SHP77 (cell line): ENCODE measurements at regions not wholly inside any gene's neighbourhood (a gene's known extent, or its start where the extent isn't known, plus 50 kb on each side); places are given as distances from the start of the nearest gene placed in this dataset.
"Not testable (repeated sequence)": the region's sequence is repeated elsewhere in the genome, so short reads cannot be mapped to it uniquely, and the experiment has no call there.

Source experiments
- DNase-seq, 2 experiments: peaks; one replicate each; lab custom pipeline; 2025; lab: John Stamatoyannopoulos, UW

DNA sequence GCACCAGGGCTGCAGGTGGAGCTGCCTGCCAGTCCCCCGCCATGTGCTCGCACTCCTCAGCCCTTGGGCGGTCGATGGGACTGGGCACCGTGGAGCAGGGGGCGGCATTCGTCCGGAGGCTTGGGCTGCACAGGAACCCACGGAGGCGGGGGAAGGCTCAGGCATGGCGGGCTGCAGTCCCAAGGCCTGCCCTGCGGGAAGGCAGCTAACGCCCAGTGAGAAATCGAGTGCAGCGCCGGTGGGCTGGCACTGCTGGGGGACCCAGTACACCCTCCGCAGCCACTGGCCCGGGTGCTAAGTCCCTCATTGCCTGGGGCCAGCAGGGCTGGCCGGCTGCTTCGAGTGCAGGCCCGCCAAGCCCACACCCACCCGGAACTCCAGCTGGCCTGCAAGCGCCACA lies 130.5 kb upstream of the RXFP2 start:
- not testable (repeated sequence) for DNase-seq

DNA sequence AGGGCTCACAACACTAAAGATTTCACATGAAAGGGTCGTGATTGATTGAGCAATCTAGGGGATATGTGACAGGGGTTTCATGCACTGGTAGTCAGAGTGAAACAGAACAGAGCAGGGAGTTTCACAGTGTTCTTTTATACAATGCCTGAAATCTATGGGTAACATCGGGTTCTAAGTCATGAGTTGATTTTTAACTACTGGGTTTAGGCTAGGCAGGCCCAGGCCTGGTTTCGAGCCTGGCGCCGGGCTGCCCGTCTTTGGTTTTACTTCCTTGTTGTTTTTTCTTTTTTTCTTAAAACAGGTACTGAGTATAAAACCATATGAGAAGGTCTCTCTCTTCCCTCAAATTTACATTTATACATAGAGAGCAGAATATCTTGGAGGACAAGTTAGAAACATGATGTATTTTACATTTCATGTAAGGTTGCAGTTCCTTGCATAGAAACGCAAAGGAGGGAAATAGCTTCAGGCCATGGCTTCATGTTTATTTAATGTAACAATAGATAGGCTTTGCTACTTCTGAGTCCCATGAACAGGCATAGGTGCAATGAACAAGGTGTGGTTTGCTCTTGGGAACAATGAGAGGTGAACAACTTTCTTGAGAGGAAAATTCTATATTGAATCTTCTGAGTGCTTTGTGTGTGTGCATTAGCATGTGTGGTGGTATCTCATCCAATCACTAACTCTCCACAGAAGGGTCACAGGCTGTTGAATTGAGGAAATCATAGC lies 128.9 kb upstream of the RXFP2 start:
- DNase-seq, result no peak

DNA sequence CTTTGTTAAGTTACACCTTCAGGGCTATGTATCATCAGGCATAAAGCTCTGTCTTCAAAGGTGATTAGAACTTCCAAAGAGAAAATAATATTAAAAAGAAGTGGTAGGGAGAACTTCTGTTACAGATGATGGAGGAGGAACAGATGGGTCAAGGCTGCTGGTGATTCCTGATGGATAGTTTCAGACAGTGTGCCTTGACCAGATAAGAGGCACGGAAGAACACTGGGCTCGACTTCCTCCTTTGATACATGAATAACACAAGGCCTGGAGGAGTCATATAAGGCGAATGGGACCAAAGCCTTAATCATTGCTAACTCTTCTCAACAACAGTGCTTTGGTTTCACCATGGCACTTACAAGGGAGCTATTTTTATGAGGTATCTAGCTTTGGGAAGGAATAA lies 128.1 kb upstream of the RXFP2 start:
- DNase-seq, result no peak

DNA sequence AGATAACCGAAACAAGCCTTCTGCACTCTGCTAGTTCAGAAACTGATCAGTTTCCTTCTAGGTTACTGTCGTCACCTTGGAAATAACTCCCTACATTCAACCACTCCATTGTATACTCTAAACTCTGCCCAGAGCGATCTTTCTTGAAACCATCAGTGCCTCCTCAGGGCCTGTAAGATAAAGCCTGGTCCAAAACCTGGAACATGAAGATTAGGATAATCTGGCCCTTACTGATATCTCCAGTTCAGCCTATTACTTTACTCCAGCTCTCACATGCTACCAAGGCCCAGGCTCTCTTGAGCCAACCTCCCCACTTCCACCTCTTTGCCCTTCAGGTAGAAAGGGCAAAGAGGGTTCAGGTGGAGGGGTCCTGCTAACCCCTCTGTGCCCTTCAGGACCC lies 125.3 kb upstream of the RXFP2 start:
- DNase-seq, result no peak

DNA sequence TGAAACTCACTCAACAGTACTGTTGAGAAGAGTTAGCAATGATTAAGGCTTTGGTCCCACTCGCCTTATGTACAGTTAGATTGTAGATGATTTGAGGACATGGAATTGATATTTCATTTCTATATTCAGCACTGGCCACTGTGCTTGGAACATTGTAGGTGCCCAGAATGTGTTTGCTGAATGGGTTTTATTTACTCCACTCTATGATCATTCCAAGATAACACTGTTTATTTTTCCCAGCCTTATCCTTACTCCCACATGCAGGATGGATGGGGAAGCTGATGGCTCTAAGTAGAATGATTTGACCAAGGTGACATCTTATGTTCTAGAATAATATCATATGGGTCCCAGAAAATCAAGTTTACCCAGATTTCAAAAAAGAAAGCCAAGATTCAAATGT lies 124.6 kb upstream of the RXFP2 start:
- DNase-seq, result no peak

DNA sequence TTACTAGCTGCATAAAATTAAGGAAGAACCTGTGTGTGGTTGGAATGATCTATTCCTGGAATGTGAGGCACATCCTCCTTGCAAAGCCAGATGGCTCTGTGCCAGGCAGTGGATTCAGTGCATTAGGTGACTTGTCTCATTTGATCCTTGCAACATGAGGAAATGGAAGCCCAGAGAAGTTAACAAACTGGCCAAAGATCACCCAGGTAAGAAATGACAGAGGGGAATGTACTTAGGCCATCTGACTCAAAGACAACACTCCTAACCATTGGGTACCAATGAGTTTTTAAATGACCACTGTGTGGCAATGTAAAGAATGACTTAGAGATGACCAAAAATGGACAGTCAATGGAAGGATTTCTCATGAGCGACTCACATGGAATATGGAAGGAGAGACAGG lies 114.2 kb upstream of the RXFP2 start:
- DNase-seq, result no peak

DNA sequence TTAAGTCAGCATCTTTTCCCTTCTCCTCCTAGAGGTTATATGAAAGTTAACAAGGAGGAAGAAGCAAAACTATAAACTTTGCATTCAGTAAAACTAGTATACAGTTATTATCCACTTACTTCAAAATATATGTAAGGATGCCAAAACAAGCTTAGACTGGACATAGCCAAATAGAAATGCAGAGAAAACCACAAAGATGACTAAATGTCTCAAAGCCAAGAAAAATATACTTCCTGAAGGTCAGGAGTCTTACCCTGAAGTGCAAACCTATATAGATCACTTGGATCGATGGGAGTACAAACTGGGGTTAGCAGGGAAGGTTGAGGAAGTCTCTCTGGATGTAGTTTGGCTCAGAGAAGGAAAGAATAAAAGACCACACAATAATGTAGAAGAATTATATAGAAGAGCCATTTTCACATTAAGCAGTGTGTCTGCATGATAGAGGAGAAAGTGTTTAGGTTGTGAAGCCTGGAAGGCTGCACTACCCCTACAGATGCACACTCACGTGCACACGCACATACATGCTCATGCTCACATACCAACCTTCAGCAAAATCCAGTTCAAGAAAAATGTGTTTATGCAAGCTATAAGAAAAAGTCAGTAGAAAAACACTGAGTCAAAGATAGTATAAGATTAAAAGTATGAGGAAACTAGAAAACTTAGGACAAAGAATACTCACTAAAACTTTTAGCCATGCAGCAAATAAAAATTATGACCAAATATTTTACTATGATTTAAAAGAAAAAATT lies 112.1 kb upstream of the RXFP2 start:
- DNase-seq, result no peak

DNA sequence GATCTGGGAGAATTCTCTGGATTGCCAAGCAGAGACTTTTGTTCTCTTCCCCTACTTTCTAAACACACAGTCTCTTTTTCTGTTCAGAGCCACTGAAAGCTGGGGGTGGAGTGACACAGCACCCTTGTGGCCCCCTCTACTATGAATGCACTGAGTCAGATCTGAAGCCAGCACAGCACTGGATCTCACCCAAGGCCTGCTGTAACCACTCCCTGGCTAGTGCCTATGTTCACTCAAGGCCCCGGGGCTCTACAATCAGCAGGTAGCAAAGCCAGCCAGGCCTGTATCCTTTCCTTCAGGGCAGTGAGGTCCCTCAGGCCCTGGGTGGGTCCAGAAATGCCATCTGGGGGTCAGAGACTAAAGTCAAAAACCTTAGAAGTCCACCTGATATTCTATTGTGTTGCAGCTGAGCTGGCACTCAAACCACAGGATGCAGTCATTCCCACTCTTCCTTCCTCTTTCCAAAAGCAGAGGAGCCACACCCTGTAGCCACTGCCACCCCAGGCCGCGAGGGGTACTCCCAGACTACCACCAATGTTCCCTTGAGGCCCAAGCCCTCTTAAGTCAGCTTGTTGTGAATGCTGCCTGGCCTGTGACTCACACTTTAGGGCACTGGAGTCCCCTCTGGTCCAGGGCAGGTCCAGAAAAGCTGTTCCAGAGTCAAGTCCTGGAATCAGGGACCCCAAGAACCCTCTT lies 110.1 kb upstream of the RXFP2 start:
- no peak for DNase-seq

DNA sequence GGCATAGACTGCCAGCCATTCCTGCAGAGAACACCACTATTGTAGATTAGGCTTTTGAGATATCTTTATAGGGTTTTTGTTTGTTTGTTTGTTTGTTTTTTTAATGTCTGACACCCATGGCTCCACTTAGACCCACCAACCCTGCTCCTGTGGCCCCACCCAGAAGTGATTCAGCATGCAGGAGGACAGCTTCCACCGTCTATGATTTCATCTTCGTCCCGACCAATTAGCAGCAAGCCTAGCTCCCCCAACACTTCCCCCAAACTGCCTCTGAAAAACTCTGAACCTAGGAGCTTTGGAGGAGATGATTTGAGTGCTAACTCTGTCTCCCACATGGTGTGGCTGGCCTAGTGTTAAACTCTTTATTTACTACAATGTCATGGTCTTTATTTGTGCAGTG lies 108.3 kb upstream of the RXFP2 start:
- no peak for DNase-seq

DNA sequence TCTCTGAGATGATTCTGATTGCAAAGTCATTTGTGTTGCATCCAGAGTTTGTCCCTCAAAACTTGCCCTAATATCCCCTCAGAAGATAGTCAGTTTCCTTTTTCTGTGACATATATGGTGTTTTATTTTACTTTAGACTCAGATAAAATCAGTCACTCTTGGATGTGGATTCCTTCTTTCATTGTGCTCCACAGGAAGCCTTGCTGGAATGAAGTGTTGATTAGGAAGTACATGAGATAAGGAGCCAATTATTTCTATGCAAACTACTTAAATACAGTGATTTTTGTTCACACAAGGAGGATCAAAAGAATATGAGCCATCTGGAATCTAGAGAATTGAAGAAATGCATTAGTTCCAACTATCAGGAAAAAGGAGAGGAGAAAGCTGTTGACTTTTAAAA lies 107.6 kb upstream of the RXFP2 start:
- DNase-seq, result no peak

DNA sequence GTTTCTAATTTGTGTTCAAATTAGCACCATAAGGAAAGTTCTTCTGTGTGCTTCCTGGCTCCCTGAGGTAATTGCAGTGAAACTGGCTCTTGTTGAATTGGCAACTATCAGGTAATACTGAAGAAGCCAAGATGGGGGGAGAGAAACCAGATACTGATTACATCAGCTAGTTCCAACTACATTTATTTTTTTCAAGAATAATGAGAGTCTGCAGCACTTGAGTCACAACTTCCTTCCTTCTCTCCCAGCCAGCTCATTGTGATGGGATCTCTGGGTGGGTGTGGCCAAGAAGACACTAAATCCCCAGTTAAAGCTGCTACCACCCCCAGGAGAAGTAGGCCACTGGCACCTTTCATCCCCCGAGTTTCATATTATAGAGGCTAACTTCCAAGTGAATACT lies 100.7 kb upstream of the RXFP2 start:
- no peak for DNase-seq

DNA sequence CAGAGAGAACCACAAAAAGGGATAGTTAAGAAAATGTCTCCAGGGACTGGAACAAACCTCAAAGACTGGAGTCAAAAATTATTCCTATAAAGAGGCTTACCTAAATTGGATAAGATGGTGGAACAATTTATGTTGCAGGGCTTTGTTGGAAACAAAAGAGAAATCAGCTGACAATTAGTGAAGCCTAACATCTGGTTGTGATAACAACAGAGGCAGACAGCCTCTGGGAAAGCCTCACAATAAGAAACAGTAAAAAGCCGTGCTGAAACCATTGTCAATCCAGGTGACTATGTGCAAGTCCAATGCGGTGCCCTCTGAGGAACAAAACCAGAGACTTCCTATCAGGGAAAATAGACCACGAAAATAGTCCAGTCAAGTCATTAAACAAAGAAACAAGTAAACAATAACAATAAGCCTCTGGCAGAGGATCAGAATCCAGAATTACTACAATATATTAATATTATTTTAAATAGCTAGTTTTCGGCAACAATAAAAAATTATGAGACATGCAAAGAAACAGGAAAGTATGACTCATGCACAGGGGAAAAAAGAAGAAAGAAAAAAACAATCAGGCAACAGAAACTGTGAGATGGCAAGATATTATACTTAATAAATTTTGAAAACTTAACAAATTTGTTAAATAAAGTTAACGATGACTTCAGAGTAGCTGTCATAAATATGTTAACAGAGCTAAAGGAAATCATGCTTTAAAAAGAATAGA lies 99.7 kb upstream of the RXFP2 start:
- no peak for DNase-seq

DNA sequence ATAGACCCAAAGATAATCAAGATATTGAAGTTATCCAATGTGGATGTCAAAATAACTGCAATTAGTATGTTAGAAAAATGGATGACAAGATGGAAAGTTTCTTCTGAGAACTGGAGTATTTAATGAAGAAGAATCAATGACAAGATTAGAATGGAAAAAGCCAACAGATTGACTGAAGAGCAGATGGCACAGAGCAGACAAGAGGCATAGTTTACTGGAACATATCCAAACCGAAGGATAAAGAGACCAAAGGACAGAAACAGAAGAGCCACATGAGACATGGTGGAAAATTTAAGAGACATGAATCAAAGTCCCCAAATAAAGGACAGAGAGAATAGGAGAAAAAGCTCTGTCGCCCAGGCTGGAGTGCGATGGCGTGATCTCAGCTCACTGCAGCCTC lies 89.6 kb upstream of the RXFP2 start:
- DNase-seq, result no peak

DNA sequence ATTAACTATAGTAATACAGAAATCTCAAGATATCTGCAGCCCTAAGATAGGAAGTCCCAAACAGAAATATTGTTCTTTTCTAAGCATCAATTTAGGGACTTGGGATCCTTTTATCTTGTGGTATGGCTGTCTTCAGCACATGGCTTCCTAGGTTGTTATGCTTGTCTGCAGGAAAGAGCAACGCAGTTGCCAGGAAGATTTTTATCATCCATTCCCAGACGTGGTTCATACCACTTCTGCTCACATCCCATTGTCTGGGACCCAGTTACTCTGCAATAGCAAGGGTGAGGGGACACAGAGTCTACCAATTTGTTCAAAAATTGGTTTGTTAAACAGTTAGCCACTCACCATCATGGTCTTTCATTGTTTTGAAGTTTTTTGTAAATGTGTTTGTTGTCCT lies 85.6 kb upstream of the RXFP2 start:
- DNase-seq, result no peak

DNA sequence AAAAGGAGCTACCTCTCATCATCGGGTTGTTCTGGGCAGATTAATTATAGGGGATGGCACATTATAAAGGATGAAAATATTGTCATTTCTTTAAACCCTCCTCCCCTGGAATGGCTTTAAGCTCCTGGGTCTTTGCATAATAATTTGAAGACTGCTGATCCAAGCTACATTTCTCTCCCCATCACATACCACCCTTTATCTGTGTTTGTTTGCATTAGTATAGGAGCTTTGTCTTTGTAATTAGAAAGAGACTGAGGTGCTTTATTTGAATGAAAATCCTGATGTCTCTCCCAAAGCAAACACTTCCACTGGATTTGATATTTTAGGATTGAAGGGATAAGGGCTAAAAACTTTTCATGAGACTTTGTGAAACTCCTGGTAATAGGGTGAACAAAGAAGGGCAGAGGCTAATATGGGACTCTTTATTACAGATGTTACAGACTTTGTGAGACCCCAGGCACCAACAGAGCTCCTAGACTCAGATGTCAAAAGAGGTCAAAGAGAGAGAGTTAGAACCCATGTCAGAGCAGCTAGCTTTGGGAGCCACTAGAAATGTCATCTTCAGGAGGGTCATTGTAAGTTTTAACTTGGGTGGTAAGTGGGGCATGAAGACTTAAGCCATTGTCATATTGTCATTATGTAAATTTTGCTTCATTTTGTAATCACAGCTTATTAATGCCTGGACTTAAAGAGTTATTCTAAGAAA lies 75.3 kb upstream of the RXFP2 start:
- DNase-seq, result no peak

DNA sequence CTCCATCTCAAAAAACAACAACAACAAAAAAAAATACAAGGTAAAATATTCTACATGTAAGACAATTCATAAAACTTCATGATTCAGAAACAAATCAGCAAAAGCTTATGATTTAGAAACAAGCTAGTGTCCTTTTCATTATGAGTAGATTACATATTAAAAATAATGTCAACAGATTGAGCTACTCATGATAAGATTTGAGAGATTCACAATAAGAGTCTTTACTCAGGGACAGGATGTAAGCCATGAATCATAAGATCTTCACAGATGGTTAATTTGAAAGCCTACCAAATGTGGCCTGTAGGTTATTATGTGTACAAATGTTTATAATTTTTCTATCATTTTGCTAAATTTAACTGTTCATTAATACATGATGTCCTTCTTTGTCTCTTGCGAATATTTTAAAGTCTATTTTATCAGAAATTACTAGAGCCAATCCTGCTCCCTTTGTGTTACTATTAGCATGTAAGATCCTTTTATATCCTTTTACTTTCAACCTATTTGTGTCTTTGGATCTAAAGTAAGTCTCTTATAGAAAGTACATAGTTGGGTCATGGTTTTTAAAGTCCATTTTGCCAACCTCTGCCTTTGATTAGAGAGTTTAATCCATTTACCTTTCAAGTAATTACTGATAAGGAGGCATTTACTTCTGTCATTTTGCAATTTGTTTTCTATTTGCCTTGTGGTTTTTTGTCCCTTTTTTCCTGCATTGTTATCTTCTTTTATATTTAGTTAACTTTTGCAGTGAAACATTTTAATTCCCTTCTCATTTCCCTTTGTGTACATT lies 68.3 kb upstream of the RXFP2 start:
- no peak for DNase-seq

DNA sequence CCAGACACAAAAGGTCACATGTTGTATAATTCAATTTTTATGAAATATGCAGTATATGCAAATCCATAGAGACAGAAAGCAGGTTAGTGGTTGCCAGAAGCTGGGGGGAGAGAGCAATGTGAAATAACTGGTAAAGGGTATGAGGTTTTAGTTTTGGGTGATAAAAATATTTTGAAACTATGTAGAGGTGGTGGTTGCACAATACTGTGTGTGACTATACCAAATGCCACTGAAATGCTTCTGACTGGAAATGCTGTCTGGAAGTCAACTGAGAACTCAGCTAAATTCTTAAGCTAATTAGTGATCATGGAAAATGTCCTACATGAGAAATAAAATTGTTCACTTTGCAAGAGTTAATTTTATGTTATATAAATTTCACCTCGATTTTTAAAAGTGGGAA lies 65.3 kb upstream of the RXFP2 start:
- no peak for DNase-seq

DNA sequence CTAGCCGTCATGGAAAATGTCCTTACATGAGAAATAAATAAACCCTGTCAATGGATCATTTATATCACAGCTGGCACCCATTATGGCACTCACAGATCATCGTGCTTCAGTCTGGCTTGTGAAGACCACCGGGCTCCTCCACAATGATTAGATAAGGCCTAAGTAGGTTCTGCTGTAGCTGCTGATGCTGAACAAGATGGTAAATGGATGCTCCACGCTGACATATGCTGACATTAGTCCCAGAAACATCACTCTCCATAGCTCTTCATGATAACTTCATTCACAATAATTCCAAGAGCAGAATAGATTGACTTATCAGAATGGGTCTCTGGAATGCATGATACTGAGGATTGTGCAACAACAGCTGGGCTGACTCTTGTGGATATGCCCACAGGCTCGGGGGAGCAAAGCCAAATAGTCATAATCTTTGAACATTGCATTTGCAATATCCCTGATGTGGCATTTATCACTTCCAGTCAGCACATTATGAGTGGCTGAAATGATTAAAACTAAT lies 63.8 kb upstream of the RXFP2 start:
- DNase-seq, result no peak

DNA sequence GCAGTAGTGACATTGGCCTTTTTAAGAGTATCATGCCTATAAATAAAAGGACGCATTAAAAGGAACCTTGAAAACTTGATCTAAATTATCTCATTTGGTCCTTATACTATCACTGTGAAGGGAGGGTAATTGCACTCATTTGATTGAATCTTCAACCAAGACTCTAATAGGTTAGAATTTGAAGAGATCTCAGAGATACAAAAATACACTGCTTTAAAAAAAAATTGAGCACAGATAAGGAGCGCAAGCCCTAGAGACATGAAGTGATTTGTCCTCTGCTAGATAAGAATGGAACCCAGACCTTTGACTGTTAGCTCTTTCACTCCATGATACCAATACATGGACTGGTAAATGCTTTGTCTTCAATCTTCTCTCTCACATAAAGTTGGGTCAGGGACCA lies 58.2 kb upstream of the RXFP2 start:
- DNase-seq, result no peak

DNA sequence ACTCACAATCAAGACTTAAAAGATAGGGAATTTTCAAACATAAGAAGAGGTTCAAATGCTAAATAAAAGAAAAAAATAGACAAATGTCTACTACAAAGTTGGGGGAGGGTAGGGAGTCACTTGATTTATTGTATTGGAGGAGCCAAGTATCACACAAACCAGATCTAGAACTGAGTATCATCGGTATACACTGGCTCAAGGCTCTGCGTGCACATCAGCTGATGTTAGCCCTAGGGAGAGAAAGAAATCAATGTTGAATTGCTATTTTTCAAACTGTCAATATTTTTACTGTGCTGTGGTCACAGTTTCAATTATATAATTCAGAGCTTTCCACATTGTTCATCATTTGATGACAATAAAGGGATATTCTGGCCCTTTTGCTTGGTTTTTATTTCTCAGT lies 54.9 kb upstream of the RXFP2 start:
- DNase-seq, result no peak
